Tibial nerve (tissue), 4 donors: ENCODE measurements at regions not wholly inside any gene's neighbourhood (a gene's known extent, or its start where the extent isn't known, plus 50 kb on each side); places are given as distances from the start of the nearest gene placed in this dataset.

ENCODE experiments used
- DNase-seq, 2 donors: peaks; one replicate each; pipeline ENCODE4 v3.0.0-alpha.2; 2019; ENCODE audit warnings: low spot score in 2 of 2
- H3K27ac ChIP-seq, 4 donors: fragments of 200-600 bp; sonication (generic) in 3 of 4; one replicate each; pipeline ENCODE4 v1.5.1; 2017 to 2019; ENCODE audit warnings: mild to moderate bottlenecking in 1 of 4
- H3K27me3 ChIP-seq, 2 donors: fragments of 200-600 bp; sonication (generic) in 1 of 2; one replicate each; pipeline versions ENCODE4 v1.5.1 to v1.6.0; 2017 to 2019
- H3K36me3 ChIP-seq, 3 donors: fragments of 200-600 bp; sonication (generic); one replicate each; pipeline ENCODE4 v1.5.1; 2018 to 2019
- H3K4me1 ChIP-seq, 4 donors: fragments of 200-600 bp; sonication (generic) in 3 of 4; one replicate each; pipeline ENCODE4 v1.5.1; 2017 to 2019
- H3K4me3 ChIP-seq, 4 donors: fragments of 200-600 bp; sonication (generic) in 3 of 4; one replicate each; pipeline ENCODE4 v1.5.1; 2017 to 2019; ENCODE audit warnings: mild to moderate bottlenecking in 1 of 4, moderate library complexity in 1 of 4
- H3K9me3 ChIP-seq, 4 donors: fragments of 200-600 bp; sonication (generic) in 3 of 4; one replicate each; pipeline ENCODE4 v1.5.1; 2017 to 2019
- EP300 ChIP-seq, 2 donors: sonication (generic); formaldehyde crosslinking; IDR thresholded peaks; one replicate each; pipeline ENCODE4 v1.6.1; 2017; ENCODE audit warnings: antibody characterized with exemption in 2 of 2, mild to moderate bottlenecking in 1 of 2
- POLR2A ChIP-seq, 2 donors: fragments of 450-650 bp; IDR thresholded peaks; one replicate each; pipeline ENCODE4 v1.6.1; 2017; ENCODE audit warnings: antibody characterized with exemption in 2 of 2, mild to moderate bottlenecking in 2 of 2, moderate library complexity in 2 of 2
- WGBS, 2 donors: methylation state at CpG; one replicate each; pipeline ENCODE4 v1.1.5; 2018; 5-methylcytosine and 5-hydroxymethylcytosine counted together
- TF ChIP-seq, protein P1 (sequence below), 5 experiments: fragments of 200-600 bp in 3 of 5; fragments of 450-650 bp in 2 of 5; sonication (generic) in 3 of 5; IDR thresholded peaks; one replicate each; pipeline ENCODE4 v1.5.1; 2016 to 2019; ENCODE audit warnings: antibody characterized with exemption in 5 of 5, mild to moderate bottlenecking in 3 of 5, moderate library complexity in 2 of 5

DNA sequence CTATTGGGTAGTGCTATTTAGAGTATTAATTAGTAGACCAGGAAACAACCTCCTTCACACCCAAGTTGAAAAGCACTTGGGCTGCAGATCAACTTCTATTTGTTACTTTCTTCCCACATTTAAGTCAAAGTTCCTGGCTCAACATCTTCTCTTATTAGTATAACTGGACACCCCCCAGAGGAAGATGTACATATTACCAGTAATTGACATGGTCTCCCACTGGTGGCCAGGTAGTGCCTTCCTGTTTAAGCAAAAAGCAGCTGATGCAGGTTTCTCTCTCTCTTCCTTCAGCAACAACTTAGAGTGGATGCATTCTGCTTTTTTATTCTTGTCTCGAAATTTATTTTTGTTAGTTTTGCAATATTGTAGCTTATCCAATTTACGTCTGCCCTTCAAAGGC is 438.1 kb downstream of the GBA3 start:
- 86 to 89% methylated on average over 2 of the region's 2 CpGs for WGBS, 2 donors
- H3K36me3 ChIP-seq, result no peaks in the 10 kb centered on the region

DNA sequence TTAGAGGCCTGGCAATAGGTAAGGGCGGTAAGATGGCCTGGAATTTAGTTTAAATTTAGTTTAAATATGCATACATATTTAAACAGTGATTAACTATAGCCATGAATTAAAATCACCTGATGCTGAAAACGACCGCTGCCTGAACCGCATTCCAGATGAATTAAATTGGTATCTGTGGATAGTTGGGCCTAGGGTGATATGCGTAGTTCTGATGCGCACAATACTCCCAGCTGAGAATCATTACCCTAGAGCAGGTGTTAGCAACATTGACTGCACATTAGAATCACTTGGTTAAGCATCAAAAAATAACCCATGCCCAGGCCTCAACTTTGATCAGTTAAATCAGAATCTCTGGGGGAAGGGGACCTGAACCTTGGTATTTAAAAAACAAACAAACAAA is 432.4 kb downstream of the GBA3 start:
- Histone ChIP-seq H3K4me3 (no peak overlapping the region), H3K4me1 (peaks cover 0 to 3% (median 0%) of the 10 kb centered on the region in 4 donors), H3K36me3 (no peaks in the 10 kb centered on the region), H3K9me3 (no peaks in the 10 kb centered on the region), H3K27ac (no peak overlapping the region), H3K27me3 (no peaks in the 10 kb centered on the region)
- no peak for TF ChIP-seq EP300 (IDR thresholded peaks at IDR 0.05)
- no peak for TF ChIP-seq POLR2A (IDR thresholded peaks at IDR 0.05)
- TF ChIP-seq, protein P1, sequence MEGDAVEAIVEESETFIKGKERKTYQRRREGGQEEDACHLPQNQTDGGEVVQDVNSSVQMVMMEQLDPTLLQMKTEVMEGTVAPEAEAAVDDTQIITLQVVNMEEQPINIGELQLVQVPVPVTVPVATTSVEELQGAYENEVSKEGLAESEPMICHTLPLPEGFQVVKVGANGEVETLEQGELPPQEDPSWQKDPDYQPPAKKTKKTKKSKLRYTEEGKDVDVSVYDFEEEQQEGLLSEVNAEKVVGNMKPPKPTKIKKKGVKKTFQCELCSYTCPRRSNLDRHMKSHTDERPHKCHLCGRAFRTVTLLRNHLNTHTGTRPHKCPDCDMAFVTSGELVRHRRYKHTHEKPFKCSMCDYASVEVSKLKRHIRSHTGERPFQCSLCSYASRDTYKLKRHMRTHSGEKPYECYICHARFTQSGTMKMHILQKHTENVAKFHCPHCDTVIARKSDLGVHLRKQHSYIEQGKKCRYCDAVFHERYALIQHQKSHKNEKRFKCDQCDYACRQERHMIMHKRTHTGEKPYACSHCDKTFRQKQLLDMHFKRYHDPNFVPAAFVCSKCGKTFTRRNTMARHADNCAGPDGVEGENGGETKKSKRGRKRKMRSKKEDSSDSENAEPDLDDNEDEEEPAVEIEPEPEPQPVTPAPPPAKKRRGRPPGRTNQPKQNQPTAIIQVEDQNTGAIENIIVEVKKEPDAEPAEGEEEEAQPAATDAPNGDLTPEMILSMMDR (IDR thresholded peaks at IDR 0.05), result no peak
- DNase-seq, result no peak
- WGBS, 2 donors, result 94 to 98% methylated on average over 6 of the region's 6 CpGs

More for the DNA sequence above, 438.1 kb downstream of the GBA3 start:
- no peak overlapping the region for H3K4me3 ChIP-seq
- H3K27ac ChIP-seq, result no peak overlapping the region
- no peaks in the 10 kb centered on the region for H3K9me3 ChIP-seq
- no peaks in the 10 kb centered on the region for H3K4me1 ChIP-seq
- no peaks in the 10 kb centered on the region for H3K27me3 ChIP-seq
- no peak for DNase-seq
- no peak for TF ChIP-seq EP300 (IDR thresholded peaks at IDR 0.05)
- no peak for TF ChIP-seq POLR2A (IDR thresholded peaks at IDR 0.05)
- TF ChIP-seq, protein P1 (IDR thresholded peaks at IDR 0.05), result no peak

DNA sequence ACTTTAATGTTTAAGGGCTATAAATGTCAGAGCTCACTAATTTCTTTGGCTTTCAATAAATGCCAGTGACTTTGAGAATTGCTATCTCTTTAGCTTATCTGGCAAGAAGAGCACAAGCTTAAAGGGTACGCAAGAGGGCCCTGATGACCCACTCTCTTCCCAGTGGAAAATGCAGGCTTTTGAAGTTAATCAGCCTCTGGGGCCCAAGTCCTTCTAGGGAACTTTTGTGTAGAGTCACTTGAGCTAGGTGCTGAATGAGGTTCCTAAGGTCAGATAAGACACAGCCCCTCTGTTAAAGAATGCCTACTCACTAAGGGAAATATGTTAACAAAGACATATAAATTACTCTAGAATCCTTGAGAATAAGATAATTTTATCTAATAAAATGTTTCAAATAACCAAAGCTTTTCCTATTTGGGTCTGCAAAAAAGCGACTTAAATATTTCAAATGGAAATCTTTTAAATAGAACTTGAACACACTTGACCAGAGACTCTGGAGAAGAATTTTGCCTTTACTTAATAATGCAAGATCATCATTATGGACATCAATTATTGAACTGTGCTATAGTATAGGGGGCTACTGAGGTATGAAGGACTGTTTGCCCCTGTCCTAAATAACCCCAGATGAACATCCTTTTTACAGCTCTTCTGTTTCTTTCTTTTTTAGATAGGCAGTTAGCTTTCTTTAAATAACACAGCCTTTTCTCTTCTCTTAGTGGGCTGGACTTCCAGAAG is 430.1 kb downstream of the GBA3 start:
- H3K9me3 ChIP-seq, result no peaks in the 10 kb centered on the region
- no peaks in the 10 kb centered on the region for H3K36me3 ChIP-seq
- WGBS, 2 donors, result 88% methylated on average over 2 of the region's 2 CpGs
- no peak overlapping the region for H3K4me3 ChIP-seq
- no peak for DNase-seq
- TF ChIP-seq EP300 (IDR thresholded peaks at IDR 0.05), result no peak
- TF ChIP-seq POLR2A (IDR thresholded peaks at IDR 0.05), result no peak
- TF ChIP-seq, protein P1 (IDR thresholded peaks at IDR 0.05), result no peak
- no peaks in the 10 kb centered on the region for H3K27me3 ChIP-seq
- H3K4me1 ChIP-seq, result peaks cover 0 to 3% (median 0%) of the 10 kb centered on the region in 4 donors
- H3K27ac ChIP-seq, result no peak overlapping the region

DNA sequence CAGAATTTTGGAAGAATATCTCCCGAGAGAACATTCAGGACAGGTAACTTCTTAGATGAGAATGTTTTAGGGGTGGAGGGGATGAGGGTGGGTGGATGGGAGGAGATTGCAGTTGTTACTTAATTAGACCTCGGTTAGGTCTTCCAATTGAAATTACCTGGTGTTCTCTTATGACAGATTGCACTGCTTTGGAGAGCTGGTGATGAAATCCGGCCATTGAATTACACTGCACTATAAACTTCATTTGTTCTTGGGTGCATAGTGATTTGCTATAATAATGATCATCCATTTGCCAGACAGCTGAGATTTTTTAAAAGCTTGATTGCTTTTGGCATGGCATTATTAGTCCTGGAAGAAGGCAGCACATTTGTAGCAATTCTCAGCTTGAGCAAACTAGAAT is 427.6 kb downstream of the GBA3 start:
- Histone ChIP-seq H3K9me3 (no peaks in the 10 kb centered on the region), H3K27me3 (no peaks in the 10 kb centered on the region), H3K36me3 (no peaks in the 10 kb centered on the region), H3K4me3 (no peak overlapping the region), H3K4me1 (peaks cover 0 to 3% (median 0%) of the 10 kb centered on the region in 4 donors), H3K27ac (no peak overlapping the region)
- TF ChIP-seq POLR2A (IDR thresholded peaks at IDR 0.05), result no peak
- TF ChIP-seq, protein P1 (IDR thresholded peaks at IDR 0.05), result no peak
- TF ChIP-seq EP300 (IDR thresholded peaks at IDR 0.05), result no peak
- 51 to 55% methylated on average over 3 of the region's 3 CpGs for WGBS, 2 donors
- DNase-seq, result no peak

DNA sequence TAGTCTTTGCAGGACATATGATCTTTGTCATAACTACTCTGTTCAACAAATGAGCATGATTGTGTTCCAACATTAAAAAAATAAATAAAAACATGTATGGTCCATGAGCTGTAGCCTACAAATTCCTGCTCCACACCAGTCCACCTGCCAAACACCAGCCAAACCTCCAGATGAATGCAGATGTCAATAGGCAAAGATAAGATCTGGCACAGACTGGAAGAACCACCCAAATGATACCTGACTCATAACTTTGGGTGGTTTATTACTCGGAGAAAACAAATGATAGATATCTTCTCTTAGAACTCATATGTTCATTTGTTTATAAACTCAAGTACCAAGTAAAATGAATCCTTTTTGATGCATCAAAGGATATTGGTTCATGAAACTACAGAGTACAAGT is 425.1 kb downstream of the GBA3 start:
- TF ChIP-seq EP300 (IDR thresholded peaks at IDR 0.05) (no peak), POLR2A (IDR thresholded peaks at IDR 0.05) (no peak)
- TF ChIP-seq, protein P1 (IDR thresholded peaks at IDR 0.05), result no peak
- peaks cover 0 to 18% (median 0%) of the 10 kb centered on the region in 4 donors for H3K4me1 ChIP-seq
- no peak for DNase-seq
- H3K4me3 ChIP-seq, result no peak overlapping the region
- H3K36me3 ChIP-seq, result no peaks in the 10 kb centered on the region
- no peaks in the 10 kb centered on the region for H3K9me3 ChIP-seq
- no peaks in the 10 kb centered on the region for H3K27me3 ChIP-seq
- WGBS, 2 donors, result 82 to 97% methylated on average over 1 of the region's 1 CpG
- no peak overlapping the region for H3K27ac ChIP-seq
